ENCODE measurements at regions not wholly inside any gene's neighbourhood (a gene's known extent, or its start where the extent isn't known, plus 50 kb on each side); places are given as distances from the start of the nearest gene placed in this dataset.

DNA sequence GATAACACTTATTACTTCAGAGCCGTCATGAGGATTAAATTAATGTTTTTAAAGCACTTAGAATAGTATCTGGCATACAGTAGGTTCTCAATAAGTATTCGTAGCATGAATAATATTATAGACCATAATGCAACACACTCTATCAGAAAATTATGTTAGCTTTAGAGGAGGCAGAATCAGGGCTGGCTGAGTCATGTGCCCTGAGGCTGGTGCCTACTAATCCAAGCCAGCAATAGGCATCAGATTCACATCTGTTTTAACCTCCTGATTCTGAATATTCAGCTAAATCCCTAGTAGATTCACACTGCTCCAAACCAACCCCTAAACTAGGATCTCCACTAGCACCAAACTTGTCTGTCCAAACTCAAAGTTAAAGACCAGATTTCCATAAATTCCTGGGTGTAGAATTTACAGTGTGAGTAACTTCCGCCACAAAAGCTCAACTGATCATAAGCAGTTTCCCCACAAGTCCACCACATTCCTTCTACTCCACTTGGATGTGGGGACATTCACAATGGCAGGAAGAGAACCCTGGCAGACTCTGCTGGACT is 170.0 kb upstream of the DAPK1 start:
- no peak for TF ChIP-seq EZH2 (IDR thresholded peaks at IDR 0.05; ENCODE audit: insufficient read depth, poor library complexity, severe bottlenecking)
- TF ChIP-seq EZH2phosphoT487 (IDR thresholded peaks at IDR 0.05; ENCODE audit: insufficient read depth, low read depth) = no peak
